ENCODE measurements at regions not wholly inside any gene's neighbourhood (a gene's known extent, or its start where the extent isn't known, plus 50 kb on each side); places are given as distances from the start of the nearest gene placed in this dataset.
"Not testable (repeated sequence)": the region's sequence is repeated elsewhere in the genome, so short reads cannot be mapped to it uniquely, and the experiment has no call there.

- DNase-seq = peak; percentile 58 to 65
Observed at GRCh38 chr15:30470601-30471365, 56.7 kb upstream of the GOLGA8R start.

- not testable (repeated sequence) for DNase-seq
Observed at GRCh38 chr15:30471366-30471749, 57.3 kb upstream of the GOLGA8R start.

GRCh38 chr15:30471817-30472551 lies 57.9 kb upstream of the GOLGA8R start:
- not testable (repeated sequence) for DNase-seq

DNA sequence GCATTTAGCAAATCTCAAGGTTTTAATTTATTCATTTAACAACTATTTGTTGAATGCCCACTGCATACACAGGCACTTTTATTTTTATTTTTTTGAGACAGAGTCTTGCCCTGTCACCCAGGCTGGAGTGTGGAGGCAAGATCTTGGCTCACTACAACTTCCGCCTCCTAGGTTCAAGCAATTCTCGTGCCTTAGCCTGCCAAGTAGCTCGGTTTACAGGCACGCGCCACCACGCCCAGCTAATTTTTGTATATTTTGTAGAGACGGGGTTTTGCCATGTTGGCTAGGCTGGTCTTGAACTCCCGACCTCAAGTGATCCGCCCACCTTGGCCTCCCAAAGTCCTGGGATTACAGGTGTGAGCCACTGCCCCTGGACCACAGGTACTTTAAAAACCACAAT lies 67.0 kb upstream of the GOLGA8Q start:
- DNase-seq = not testable (repeated sequence)

DNA sequence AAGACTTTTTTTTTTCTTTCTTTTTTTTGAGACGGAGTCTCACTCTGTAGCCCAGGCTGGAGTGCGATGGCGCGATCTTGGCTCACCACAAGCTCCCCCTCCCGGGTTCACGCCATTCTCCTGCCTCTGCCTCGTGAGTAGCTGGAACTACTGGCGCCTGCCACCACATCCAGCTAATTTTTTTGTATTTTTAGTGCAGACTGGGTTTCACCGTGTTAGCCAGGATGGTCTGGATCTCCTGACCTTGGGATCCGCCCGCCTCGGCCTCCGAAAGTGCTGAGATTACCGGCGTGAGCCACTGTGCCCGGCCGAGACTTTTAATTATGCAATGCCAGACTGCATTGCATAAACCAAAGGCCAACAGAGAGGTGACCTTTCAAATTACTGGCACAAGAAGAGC lies 62.6 kb upstream of the GOLGA8Q start:
- not testable (repeated sequence) for DNase-seq

GRCh38 chr15:30490334-30490733 lies 61.5 kb upstream of the GOLGA8Q start:
- DNase-seq = not testable (repeated sequence)

DNA sequence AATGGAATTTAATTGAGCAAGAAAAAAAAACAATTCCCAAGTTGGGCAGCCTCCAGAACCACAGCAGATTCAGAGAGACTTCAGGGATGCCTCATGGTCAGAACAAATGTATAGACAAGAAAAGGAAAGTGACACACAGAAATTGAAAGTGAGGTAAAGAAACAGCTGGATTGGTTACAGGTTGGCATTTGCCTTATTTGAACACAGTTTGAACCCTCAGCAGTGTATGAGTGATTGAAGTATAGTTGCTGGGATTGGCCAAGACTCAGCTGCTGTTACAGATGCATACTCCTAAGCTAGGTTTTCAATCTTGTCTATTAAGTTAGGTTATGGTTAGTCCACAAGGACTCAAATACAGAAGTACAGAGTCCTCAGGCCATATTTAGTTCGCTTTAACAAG lies 57.9 kb upstream of the GOLGA8Q start:
- not testable (repeated sequence) for DNase-seq

DNA sequence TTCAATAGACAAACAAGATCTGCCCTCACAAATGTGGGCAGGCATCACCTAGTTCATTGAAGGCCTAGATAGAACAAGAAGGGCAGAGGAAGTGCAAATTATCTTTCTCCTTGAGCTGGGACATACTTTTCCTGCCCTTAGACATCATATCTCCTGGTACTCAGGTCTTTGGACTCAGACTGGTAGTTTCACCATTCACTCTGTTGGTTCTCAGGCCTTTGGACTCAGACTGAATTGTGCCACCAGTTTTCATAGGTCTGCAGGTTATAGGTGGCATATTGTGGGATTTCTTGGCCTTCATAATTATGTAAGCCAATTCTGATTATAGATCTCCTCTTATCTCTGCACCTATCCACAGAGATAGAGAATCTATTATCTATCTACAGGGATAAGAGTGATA lies 54.6 kb upstream of the GOLGA8Q start:
- not testable (repeated sequence) for DNase-seq

DNA sequence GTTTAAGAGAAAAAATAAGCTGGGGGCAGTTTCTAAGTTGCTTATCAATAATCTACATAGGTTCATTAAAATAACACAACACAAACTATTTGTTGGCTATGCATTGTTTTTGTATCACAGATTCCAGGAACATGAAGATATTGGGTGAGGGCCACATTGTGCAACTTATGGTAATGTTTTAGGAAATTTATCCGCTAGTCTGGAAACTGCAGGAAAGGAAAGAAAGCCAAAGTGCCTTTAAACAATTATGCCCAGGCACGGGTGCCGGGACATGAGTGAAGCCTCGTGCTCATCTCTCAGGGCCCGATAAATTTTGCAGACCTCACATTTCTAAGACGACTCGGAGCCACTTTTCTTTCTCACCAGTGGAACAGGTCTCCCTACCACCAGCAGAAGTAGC lies 52.6 kb upstream of the GOLGA8Q start:
- not testable (repeated sequence) for DNase-seq

- DNase-seq = not testable (repeated sequence)
Observed at GRCh38 chr15:30500511-30500910, 51.3 kb upstream of the GOLGA8Q start.

Data from CD4-positive, alpha-beta T cell treated with Interferon alpha-2 for 1 hour (primary cell).